ENCODE measurements at regions not wholly inside any gene's neighbourhood (a gene's known extent, or its start where the extent isn't known, plus 50 kb on each side); places are given as distances from the start of the nearest gene placed in this dataset.
"Not testable (repeated sequence)": the region's sequence is repeated elsewhere in the genome, so short reads cannot be mapped to it uniquely, and the experiment has no call there.

DNA sequence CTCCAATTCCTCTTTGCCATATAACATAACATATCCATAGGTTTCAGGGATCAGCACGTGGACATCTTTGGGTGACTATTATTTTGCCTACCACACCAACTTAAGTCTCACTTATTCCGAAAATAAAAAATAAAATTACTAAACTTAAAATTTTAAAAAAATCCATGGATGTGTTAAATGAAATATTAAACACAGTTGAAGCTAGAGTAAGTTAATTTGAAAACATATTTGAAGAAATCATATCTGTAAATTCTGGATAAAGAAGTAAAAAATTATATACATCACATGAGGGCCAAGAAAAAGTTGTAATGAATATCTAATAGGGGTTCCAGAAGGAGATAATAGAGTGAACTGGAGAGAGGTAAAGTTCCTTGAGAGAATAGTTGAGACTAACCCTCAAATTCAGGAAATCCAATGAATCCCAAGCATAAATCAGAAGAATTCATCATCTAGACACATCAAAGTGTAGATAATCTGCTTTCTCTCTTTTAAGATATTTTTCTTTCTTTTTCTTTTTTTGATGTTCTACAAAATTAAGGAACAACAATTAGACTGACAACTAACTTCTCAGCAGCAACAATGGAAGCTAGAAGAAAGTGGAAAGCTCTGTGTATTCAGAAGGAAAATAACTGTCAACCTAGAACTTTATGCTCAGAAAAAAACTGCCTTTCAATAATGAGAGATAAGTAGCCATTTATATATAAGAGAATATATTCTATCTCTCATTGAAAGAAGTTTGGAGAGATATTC lies 147.4 kb downstream of the ABHD5 start:
- DNase-seq (ENCODE audit: low read depth in 3 of 3), result no peak

GRCh38 chr3:43838877-43839276 lies 148.1 kb downstream of the ABHD5 start:
- DNase-seq (ENCODE audit: low read depth in 3 of 3), result no peak

DNA sequence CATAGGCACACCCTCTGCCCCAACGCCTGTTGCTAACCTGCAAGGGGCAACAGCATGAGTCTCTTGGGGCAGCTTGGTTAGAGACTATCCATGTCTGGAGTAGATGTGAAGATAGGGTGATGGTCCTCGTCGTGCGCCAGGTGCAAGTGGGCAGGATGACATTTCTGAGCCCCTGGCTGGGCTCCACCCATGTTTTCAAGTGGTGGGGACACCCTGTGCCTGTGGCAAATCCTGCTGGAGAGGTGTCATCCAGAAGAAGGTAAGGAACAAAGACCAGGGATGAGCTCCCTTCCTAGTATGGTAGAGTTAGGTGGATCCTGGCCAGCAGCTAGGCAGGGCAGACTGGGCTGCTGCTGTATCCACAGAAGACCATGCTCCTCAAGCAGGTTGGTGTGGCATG lies 152.6 kb downstream of the ABHD5 start:
- no peak for DNase-seq (ENCODE audit: low read depth in 3 of 3)

DNA sequence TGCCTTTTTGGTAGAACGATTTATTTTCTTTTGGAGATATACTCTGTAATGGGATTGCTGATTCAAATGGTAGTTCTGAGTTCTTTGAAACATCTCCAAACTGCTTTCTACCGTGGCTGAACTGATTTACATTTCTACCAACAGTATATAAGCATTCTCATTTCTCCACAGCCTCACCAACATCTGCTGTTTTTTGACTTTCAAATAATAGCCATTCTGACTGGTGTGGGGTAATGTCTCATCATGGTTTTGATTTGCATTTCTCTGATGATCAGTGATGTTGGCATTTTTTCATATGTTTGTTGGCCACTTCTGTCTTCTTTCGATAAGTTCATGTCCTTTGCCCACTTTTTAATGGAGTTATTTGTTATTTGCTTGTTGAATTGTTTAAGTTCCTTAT lies 154.0 kb downstream of the ABHD5 start:
- DNase-seq (ENCODE audit: low read depth in 3 of 3), result no peak

DNA sequence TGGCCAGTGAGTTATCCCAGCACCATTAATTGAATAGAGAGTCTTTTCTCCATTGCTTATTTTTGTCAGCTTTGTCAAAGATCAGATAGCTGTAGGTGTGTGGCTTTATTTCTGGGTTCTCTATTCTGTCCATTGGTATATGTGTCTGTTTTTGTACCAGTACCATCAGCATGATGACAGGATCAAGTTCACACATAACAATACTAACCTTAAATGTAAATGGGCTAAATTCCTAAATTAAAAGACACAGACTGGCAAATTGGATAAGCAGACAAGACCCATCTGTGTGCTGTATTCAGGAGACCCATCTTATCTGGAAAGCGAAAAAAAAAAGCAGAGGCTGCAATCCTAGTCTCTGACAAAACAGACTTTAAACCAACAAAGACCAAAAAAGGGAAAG lies 154.8 kb downstream of the ABHD5 start:
- not testable (repeated sequence) for DNase-seq (ENCODE audit: low read depth in 3 of 3)

GRCh38 chr3:43852066-43852465 lies 161.3 kb downstream of the ABHD5 start:
- DNase-seq (ENCODE audit: low read depth in 3 of 3), result no peak

- DNase-seq (ENCODE audit: low read depth in 3 of 3), result no peak
Observed at GRCh38 chr3:43854283-43854682, 163.5 kb downstream of the ABHD5 start.

DNA sequence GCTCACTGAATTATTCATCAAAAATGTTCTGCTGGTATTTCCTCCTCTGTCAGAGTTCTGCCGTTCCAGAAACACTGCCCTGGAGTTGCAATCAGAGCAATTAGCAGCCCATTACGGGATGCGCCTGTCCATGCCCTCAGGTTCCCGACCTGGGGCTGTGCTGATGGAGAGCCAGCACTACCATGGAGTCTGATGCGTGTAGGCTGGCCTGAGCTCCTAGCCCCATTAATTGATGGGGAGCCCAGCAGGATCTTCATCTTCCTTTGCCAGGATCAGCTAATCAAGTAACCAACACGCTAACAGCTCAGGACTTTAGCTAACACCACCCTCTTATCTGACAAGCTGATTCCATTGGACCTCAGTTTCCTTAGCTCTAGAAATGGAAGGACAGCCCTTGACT lies 164.2 kb downstream of the ABHD5 start:
- no peak for DNase-seq (ENCODE audit: low read depth in 3 of 3)

GRCh38 chr3:43855674-43856299 lies 165.0 kb downstream of the ABHD5 start:
- DNase-seq (ENCODE audit: low read depth in 3 of 3), result peak in 1 of 3 donors; percentile 19

- DNase-seq (ENCODE audit: low read depth in 3 of 3), result no peak
Observed at GRCh38 chr3:43856351-43856750, 165.6 kb downstream of the ABHD5 start.

- DNase-seq (ENCODE audit: low read depth in 3 of 3), result no peak
Observed at GRCh38 chr3:43856761-43857160, 166.0 kb downstream of the ABHD5 start.

- DNase-seq (ENCODE audit: low read depth in 3 of 3), result no peak
Observed at GRCh38 chr3:43857361-43858293, 166.9 kb downstream of the ABHD5 start.

DNA sequence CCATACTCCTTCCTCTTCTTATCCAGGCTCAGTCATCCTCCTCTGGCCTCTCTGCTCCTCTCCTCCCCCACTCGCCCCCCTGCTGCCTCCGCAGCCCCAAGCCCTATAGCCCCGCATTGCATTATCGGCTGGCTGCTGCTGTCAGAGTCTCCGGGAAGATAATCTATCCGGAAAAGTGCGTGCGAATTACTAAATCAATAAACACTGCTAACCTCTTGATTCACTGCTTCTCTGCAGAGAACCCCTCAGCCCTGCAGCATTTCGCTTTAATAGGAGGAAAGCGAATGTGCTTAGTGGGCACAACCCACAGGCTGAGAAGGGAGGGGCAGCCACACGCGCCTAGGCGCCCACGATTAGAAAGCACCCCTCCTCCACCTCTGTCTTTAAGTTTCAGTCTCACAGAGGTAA lies 167.6 kb downstream of the ABHD5 start:
- no peak for DNase-seq (ENCODE audit: low read depth in 3 of 3)

DNA sequence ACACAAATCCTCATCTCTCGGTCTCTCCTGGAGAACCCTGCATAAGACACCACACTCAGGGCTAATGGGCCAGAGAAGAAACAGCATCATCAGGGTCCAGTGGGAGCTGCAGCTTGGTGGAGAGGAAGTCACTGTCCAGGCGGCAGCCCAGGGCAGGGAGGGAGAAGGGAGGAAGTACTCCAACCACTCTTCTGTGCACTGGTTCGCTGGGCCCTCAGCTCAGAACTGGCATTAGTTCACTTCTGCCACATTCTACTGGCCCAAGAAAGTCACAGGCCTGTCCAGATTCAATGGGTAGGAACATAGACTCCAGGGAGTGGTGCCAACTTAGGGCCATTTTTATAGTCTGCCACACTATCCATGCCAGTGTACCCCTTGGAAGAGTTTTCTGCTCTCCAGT lies 169.0 kb downstream of the ABHD5 start:
- DNase-seq (ENCODE audit: low read depth in 3 of 3), result no peak

GRCh38 chr3:43861635-43862034 lies 170.9 kb downstream of the ABHD5 start:
- no peak for DNase-seq (ENCODE audit: low read depth in 3 of 3)

DNA sequence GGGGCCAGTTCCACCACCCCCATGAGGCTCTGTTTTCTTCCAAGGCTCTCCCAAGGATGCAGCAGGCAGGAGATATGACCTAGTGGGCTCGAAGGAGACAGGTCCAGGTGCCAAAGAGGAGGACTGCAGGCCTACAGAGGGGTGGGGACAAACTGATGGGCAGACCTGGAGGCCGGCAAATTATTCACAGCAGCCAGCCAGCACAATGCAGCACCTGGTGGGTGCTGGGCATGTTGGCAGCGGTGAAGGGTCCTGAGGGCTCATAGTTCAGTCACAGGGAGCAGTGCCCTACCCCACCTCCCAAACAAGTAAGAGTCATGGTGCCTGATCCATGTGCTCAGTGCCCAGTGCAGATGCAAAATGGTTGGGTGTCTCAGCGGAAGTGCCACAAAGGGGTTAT lies 171.7 kb downstream of the ABHD5 start:
- DNase-seq (ENCODE audit: low read depth in 3 of 3), result no peak

DNA sequence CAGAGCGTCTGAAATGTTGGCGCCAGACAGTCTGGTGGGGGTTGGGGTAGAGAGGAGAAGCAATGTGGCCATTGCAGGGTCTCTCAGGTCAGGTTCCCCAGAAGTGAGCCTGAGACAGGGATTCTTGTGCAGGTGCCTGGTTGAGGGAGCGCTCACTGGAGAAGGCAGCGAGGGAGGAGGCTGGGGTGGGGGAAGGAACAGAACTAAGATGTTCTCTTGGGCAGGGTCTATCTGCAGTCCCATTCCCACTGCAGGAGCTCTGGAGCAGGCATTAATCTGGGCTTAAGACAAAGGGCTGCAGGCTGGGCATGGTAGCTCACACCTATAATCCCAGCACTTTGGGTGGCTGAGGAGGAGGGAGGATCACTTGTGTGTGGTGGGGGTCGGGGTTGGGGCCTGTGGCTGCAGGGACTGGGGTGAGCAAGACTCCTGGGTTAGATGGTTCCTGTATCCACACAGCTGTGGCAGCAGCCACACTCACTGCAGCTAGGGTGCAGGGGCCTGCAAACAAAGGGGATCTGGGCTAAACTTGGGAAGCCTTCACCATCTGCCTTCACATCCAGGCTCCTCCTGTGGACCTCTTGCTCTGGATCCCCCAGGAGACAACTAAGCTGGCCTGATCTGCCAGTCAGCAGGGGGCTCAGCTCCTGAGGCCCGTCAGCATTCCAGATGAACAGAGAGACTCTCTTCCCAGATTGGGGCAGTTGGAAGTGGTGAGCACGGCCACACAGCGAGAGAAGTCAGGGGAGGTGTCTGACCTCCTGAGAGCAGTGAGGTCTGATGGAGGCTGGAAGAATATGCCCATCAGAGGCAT lies 172.5 kb downstream of the ABHD5 start:
- no peak for DNase-seq (ENCODE audit: low read depth in 3 of 3)

GRCh38 chr3:43863966-43864933 lies 173.5 kb downstream of the ABHD5 start:
- DNase-seq (ENCODE audit: low read depth in 3 of 3), result no peak

GRCh38 chr3:43865351-43865750 lies 174.6 kb downstream of the ABHD5 start:
- no peak for DNase-seq (ENCODE audit: low read depth in 3 of 3)

DNA sequence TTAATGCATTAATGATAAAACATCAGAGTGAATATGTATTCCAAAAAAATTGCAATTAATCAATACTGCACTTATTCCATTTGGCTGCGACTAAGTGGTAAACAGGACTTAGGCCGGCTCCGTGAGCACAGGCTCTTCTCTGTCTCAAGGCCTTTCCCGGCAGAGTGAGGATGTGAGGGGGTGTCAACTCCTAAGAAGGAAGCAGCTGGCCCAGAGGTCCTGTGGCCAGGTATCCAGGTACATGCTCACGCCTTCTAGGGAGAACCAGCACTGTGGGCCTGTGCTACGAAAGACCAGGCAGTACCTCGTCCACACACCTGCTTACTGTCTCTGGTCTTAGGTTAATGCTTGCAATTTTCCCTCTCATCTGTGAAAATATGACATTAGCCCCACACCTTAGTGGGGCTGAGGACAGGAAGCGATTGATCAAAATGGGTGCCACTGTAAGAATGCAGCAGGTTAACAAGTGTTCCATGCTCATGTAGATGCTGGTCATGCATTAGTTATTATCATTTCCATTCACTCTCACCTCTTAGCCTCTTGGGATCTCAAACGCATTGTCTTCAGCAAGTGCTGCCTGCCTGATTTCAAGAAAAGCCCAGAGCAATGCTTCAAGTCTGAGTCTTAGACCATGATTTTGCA lies 175.3 kb downstream of the ABHD5 start:
- no peak for DNase-seq (ENCODE audit: low read depth in 3 of 3)

Data from stimulated activated CD4-positive, alpha-beta T cell treated with anti-CD3 and anti-CD28 coated beads, TNF-alpha, amount 100 ng/mL, for 48 hours (primary cell).